ENCODE measurements at regions not wholly inside any gene's neighbourhood (a gene's known extent, or its start where the extent isn't known, plus 50 kb on each side); places are given as distances from the start of the nearest gene placed in this dataset.

DNA sequence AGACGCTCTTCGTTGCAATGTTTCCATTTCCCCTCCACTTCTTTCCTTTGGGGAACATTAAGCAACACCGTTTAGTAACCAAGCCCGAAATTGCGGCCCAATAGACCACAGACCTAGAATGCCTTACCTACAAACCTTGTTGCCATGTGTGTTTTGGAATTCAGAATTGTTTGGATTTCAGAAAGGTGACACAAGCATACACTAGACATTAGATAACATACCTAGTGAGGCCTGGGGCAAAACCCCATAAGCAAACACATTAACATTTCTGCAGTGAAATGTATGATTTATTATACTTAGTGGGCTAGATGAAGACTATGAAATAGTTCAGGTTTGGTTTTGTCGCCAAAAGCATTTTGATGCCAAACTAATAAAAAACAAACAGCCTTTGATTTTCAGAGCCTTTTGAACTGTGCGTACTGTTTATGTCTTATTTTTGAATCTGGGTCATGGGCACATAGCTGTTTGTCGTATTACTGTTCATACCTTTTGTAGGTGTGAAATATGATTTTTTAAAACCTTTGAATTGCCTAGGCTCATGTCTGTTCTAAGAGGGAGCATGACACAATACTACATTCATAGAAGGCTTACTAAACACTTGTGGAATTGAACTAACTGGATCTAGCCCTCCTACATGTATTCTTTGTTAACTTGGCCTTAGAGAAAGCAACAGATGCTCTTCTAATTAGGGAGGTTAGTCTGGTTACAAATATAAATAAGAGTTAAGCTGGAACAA lies 88.6 kb upstream of the TMEM164 start:
- no peak for TF ChIP-seq POLR2A (IDR thresholded peaks at IDR 0.05)
- TF ChIP-seq, protein P1, sequence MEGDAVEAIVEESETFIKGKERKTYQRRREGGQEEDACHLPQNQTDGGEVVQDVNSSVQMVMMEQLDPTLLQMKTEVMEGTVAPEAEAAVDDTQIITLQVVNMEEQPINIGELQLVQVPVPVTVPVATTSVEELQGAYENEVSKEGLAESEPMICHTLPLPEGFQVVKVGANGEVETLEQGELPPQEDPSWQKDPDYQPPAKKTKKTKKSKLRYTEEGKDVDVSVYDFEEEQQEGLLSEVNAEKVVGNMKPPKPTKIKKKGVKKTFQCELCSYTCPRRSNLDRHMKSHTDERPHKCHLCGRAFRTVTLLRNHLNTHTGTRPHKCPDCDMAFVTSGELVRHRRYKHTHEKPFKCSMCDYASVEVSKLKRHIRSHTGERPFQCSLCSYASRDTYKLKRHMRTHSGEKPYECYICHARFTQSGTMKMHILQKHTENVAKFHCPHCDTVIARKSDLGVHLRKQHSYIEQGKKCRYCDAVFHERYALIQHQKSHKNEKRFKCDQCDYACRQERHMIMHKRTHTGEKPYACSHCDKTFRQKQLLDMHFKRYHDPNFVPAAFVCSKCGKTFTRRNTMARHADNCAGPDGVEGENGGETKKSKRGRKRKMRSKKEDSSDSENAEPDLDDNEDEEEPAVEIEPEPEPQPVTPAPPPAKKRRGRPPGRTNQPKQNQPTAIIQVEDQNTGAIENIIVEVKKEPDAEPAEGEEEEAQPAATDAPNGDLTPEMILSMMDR (IDR thresholded peaks at IDR 0.05): no peak
- no peaks in the 10 kb centered on the region for H3K4me1 ChIP-seq
- no peak overlapping the region for H3K27ac ChIP-seq
- no peaks in the 10 kb centered on the region for H3K9me3 ChIP-seq
- H3K4me3 ChIP-seq: no peak overlapping the region
- H3K27me3 ChIP-seq: peaks cover 0 to 26% (median 0%) of the 10 kb centered on the region in 9 donors
- no peak for ATAC-seq
- no peak for DNase-seq
- intact Hi-C loops (cut with DNase I): loop anchor here in 7 of 10 donors (5.0 to 10.0 kb wide), 4 partner anchors 93 to 233 kb away; no protein-coding TSS in a partner anchor
- no peaks in the 10 kb centered on the region for H3K36me3 ChIP-seq
- WGBS, 4 donors: 87 to 92% (median 90%) methylated on average over 8 of the region's 8 CpGs

DNA sequence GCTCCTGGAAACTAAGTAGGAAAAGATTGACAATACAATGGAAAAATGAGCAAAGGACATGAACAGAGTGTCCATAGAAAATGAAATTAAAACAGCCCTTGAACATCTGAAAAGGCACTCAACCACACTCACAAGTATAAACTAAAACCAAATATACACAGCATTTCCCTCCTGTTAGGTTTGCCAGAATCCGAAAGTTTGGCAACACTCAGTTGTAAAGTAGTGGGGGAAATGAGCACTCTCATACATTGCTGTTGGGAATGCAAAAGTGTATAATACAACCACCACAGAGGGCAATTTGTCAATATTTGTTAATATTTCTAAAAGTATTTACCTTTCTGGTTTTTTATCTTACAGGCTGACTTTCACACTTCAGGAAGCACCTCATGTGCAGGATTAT lies 84.2 kb upstream of the TMEM164 start:
- ATAC-seq (no peak), DNase-seq (no peak)
- H3K36me3 ChIP-seq: no peaks in the 10 kb centered on the region
- H3K27ac ChIP-seq: no peak overlapping the region
- intact Hi-C loops (cut with DNase I): loop anchor here in 1 of 10 donors (10.0 kb wide), 1 partner anchor 226 kb away; no protein-coding TSS in a partner anchor
- H3K27me3 ChIP-seq: peaks cover 0 to 14% (median 0%) of the 10 kb centered on the region in 9 donors
- TF ChIP-seq, protein P1 (IDR thresholded peaks at IDR 0.05): no peak
- H3K4me1 ChIP-seq: no peaks in the 10 kb centered on the region
- WGBS, 4 donors: 52 to 67% (median 58%) methylated on average over 1 of the region's 1 CpG
- H3K9me3 ChIP-seq: no peaks in the 10 kb centered on the region
- no peak overlapping the region for H3K4me3 ChIP-seq

DNA sequence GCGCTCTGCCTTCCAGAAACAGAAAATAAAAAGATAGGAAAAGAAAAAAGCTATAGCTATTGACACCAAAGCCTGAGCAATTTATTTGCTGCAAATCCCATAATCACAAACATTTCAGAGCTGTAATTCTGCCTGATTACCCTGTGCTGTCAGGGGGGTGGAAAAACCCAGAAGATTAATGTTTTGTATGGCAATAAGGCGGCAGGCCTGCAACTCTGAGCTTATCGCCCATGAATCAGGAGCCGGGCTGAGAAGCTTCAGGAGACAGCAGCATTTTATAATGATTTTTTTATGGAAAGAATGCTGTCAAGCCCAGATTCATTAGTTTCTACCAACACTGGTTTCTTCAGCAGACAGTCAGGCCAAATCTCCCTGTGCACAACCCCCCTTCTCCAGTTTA lies 82.6 kb upstream of the TMEM164 start:
- no peaks in the 10 kb centered on the region for H3K9me3 ChIP-seq
- WGBS, 4 donors: 76 to 94% (median 92%) methylated on average over 4 of the region's 4 CpGs
- no peaks in the 10 kb centered on the region for H3K4me1 ChIP-seq
- TF ChIP-seq, protein P1 (IDR thresholded peaks at IDR 0.05): no peak
- H3K36me3 ChIP-seq: no peaks in the 10 kb centered on the region
- intact Hi-C loops (cut with DNase I): loop anchor here in 4 of 10 donors (10.0 kb wide), 3 partner anchors 74 to 494 kb away; partner anchors contain the start of gene TMEM164 (in 3 of the 4)
- no peak overlapping the region for H3K27ac ChIP-seq
- ATAC-seq: no peak
- H3K27me3 ChIP-seq: peaks cover 0 to 14% (median 0%) of the 10 kb centered on the region in 9 donors
- DNase-seq: no peak
- no peak overlapping the region for H3K4me3 ChIP-seq

DNA sequence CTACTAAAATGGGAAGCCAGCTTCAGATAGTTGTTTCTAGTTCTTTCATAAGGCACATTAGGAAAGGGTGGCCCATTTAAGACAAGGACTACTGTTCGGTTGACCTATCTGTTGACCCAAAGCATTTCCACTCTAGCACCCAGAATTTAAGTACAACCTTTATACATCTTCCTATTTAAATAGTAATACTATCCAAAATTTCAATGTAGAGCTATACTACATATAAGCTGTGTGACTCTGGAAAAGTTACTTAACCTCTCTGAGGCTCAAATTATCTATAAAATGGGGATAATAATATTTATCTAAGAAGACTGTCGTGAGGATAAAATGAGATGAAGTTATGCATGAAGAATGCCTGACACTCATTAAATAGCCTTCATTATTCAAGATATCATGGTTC lies 82.0 kb upstream of the TMEM164 start:
- 72 to 83% (median 78%) methylated on average over 2 of the region's 2 CpGs for WGBS, 4 donors

More for the DNA sequence above, 82.0 kb upstream of the TMEM164 start:
- no peak overlapping the region for H3K27ac ChIP-seq
- TF ChIP-seq, protein P1 (IDR thresholded peaks at IDR 0.05): no peak
- no peak for TF ChIP-seq POLR2A (IDR thresholded peaks at IDR 0.05)
- no peaks in the 10 kb centered on the region for H3K4me1 ChIP-seq
- H3K27me3 ChIP-seq: peaks cover 0 to 11% (median 0%) of the 10 kb centered on the region in 9 donors
- DNase-seq: no peak
- ATAC-seq: no peak
- H3K9me3 ChIP-seq: no peaks in the 10 kb centered on the region
- H3K4me3 ChIP-seq: no peak overlapping the region
- intact Hi-C loops (cut with DNase I): loop anchor here in 4 of 10 donors (10.0 kb wide), 3 partner anchors 74 to 494 kb away; partner anchors contain the start of gene TMEM164 (in 3 of the 4)
- H3K36me3 ChIP-seq: no peaks in the 10 kb centered on the region
